H1 (cell line): ENCODE measurements at regions not wholly inside any gene's neighbourhood (a gene's known extent, or its start where the extent isn't known, plus 50 kb on each side); places are given as distances from the start of the nearest gene placed in this dataset.

Experiments used
- ATF2 ChIP-seq: IDR thresholded peaks from 2 replicates; pipeline ENCODE4 v1.6.1; 2012; ENCODE audit warnings: low read length, inconsistent platforms
- BRCA1 ChIP-seq: IDR thresholded peaks from 2 replicates; pipeline ENCODE4 v1.6.1; 2012; ENCODE audit warnings: low read depth, low read length, improper control_type of control experiment
- CREB1 ChIP-seq: IDR thresholded peaks from 2 replicates; pipeline ENCODE4 v1.6.1; 2012; ENCODE audit warnings: inconsistent platforms
- E2F6 ChIP-seq: IDR thresholded peaks from 2 replicates; pipeline ENCODE4 v1.6.1; 2012; ENCODE audit warnings: inconsistent platforms
- RFX5 ChIP-seq: IDR thresholded peaks from 2 replicates; pipeline ENCODE4 v1.6.1; 2011; ENCODE audit warnings: low read depth, low read length, improper control_type of control experiment, borderline replicate concordance
- SIN3A ChIP-seq, 2 experiments: IDR thresholded peaks in 1 of 2; conservative IDR thresholded peaks in 1 of 2; 2 replicates each; pipeline ENCODE4 v1.6.1; 2011 to 2012; ENCODE audit warnings: low read length in 2 of 2, improper control_type of control experiment in 1 of 2, low read depth in 1 of 2, mild to moderate bottlenecking in 1 of 2
- TAF1 ChIP-seq: IDR thresholded peaks from 2 replicates; pipeline ENCODE4 v1.6.1; 2011; ENCODE audit warnings: mild to moderate bottlenecking, low read depth, low read length
- TF ChIP-seq, protein P1 (sequence below), 3 experiments: IDR thresholded peaks; 1 replicate in 2 of 3; 2 replicates in 1 of 3; pipeline versions ENCODE4 v1.5.1 to v1.6.1; 2011; ENCODE audit warnings: low read length in 3 of 3, mild to moderate bottlenecking in 3 of 3, inconsistent platforms in 2 of 3, low read depth in 1 of 3, moderate library complexity in 1 of 3; ENCODE audit not compliant: insufficient read depth in 1 of 3; ENCODE audit errors: control extremely low read depth in 1 of 3
- TF ChIP-seq, protein P2 (sequence below): IDR thresholded peaks from 2 replicates; pipeline ENCODE4 v1.6.1; 2012; ENCODE audit warnings: inconsistent platforms

DNA sequence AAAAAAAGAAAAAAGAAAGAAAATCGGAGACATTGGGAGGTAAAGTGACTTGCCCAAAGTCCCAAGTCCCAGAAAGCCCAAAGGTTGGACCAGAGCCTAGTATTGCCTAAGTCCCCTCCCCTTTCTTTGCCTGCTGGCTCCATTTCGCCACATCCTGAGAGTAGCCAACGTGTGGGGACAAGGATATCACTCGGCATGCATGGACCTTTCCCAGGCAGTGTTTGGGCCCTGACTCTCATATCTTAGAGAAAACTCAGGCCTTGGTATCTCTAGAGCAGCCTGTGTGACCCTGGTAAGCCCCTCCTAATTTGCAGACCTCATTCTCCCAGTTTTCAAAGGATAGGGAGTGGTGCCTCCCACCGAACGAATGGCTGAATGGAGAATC is 294.2 kb upstream of the ZMIZ1 start:
- TF ChIP-seq CREB1: no peak
- no peak for TF ChIP-seq ATF2
- TF ChIP-seq, protein P1, sequence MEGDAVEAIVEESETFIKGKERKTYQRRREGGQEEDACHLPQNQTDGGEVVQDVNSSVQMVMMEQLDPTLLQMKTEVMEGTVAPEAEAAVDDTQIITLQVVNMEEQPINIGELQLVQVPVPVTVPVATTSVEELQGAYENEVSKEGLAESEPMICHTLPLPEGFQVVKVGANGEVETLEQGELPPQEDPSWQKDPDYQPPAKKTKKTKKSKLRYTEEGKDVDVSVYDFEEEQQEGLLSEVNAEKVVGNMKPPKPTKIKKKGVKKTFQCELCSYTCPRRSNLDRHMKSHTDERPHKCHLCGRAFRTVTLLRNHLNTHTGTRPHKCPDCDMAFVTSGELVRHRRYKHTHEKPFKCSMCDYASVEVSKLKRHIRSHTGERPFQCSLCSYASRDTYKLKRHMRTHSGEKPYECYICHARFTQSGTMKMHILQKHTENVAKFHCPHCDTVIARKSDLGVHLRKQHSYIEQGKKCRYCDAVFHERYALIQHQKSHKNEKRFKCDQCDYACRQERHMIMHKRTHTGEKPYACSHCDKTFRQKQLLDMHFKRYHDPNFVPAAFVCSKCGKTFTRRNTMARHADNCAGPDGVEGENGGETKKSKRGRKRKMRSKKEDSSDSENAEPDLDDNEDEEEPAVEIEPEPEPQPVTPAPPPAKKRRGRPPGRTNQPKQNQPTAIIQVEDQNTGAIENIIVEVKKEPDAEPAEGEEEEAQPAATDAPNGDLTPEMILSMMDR (IDR thresholded peaks at IDR 0.05; ENCODE audit: control extremely low read depth in 1 of 3, insufficient read depth in 1 of 3, low read depth in 1 of 3, low read length in 3 of 3): no peak
- TF ChIP-seq RFX5: no peak
- no peak for TF ChIP-seq E2F6
- no peak for TF ChIP-seq TAF1
- no peak for TF ChIP-seq SIN3A (conservative IDR thresholded peaks at IDR 0.05 in 1 of 2, IDR thresholded peaks at IDR 0.05 in 1 of 2; ENCODE audit: low read depth in 1 of 2, low read length in 2 of 2)
- no peak for TF ChIP-seq BRCA1
- TF ChIP-seq, protein P2, sequence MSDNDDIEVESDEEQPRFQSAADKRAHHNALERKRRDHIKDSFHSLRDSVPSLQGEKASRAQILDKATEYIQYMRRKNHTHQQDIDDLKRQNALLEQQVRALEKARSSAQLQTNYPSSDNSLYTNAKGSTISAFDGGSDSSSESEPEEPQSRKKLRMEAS: no peak
